GM18858 (cell line): ENCODE measurements at regions not wholly inside any gene's neighbourhood (a gene's known extent, or its start where the extent isn't known, plus 50 kb on each side); places are given as distances from the start of the nearest gene placed in this dataset.

Experiments used
- ATAC-seq: cut with Tn5 transposase; IDR thresholded peaks from one replicate; pipeline ENCODE4 v1.9.1; 2021; ENCODE audit not compliant: unreplicated experiment

GRCh38 chr16:85173981-85174751 lies 61.9 kb upstream of the CIBAR2 start:
- no peak for ATAC-seq

GRCh38 chr16:85174871-85175723 lies 62.8 kb upstream of the CIBAR2 start:
- no peak for ATAC-seq

GRCh38 chr16:85175724-85176233 lies 63.5 kb upstream of the CIBAR2 start:
- ATAC-seq = no peak

- ATAC-seq = no peak
These were observed 64.5 kb upstream of the CIBAR2 start for GRCh38 chr16:85176541-85177447.

GRCh38 chr16:85177448-85177846 lies 65.2 kb upstream of the CIBAR2 start:
- no peak for ATAC-seq

GRCh38 chr16:85178006-85178591 lies 65.8 kb upstream of the CIBAR2 start:
- no peak for ATAC-seq

DNA sequence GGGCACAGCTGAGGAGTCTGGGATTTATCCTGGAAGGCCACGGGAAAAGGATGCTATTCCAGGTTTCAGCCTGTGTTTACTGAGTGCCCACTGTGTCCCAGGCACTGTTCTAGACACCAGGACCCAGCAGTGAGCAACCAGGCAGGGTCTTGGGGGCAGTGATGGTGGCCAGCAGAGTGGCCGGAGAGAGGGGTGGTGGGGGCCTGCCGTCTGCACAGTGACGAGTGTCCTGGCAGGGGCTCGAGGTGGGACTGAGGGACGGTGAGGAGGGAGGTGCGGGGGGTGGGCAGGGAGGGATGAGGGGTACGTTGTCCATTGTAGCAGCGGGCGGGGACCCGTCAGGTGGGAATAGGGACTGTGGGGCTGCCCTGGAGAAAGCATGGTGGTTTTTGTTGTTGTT lies 66.3 kb upstream of the CIBAR2 start:
- no peak for ATAC-seq

- no peak for ATAC-seq
These were observed 67.2 kb upstream of the CIBAR2 start for GRCh38 chr16:85179344-85180046.

GRCh38 chr16:85180047-85180826 lies 68.0 kb upstream of the CIBAR2 start:
- ATAC-seq = no peak

DNA sequence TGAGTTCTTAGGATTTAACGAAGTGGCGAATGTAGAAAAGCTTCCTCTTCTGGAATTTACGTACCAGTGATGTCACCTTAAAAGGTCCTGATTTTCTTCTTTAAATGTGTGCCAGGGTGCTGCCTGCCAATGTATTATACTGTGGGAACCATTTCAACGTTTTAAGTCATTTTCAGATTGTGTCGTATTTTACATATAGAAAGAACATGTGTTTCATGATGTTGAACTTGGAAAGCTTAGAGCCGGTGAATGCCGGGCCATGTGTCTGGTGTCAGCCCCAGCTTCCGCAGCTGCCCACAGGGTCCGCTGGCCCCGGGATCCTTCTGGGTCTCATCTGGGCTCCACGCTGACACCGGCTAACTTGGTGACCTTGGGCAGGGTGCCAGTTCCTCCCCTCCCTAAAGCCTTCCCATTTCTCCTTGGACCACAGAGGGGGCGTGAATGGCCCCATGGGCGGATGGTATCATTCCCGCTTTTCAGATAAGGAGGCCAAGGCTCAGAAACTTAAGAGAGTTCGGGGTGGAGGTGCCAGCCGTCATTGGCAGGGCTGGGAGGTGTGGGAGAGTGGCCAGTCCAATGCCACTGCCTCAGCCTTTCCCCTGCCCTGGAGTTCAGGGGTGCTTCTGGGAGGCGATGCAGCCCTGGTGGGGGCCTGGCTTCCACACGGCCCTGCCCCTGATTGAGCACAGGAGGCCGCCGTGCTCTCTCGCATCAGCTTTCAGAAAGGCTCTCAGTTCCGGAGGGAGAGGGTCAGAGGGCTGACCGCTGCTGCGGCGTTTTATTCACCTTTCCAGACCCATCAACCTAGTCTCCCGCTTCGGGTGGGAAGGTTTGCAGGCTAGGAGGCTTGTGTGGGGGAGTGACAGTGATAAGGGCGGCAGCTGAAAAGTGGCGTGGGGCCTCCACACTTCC lies 68.8 kb upstream of the CIBAR2 start:
- no peak for ATAC-seq

- ATAC-seq = no peak
These were observed 69.5 kb upstream of the CIBAR2 start for GRCh38 chr16:85181739-85182129.

DNA sequence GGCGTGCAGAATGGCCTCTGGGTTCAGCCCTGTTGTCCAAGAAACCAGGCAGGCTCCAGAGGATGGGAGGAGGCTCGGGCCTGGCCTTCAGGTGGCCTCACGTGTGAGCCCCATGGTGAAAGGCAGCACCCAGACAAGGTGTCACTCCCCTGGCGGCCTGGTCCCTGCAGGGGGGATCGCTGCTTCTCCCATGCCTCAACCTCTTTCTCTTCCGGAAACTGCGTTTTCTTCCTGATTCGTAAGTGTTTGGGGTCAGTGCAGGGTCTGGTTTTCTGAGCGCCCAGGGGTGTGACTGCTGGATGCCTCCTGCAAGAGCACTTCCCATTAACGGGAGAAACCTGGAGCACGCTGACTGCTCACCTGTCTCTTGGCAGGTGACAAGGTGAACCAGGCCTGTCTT lies 70.0 kb upstream of the CIBAR2 start:
- ATAC-seq = no peak

GRCh38 chr16:85182774-85183173 lies 70.5 kb upstream of the CIBAR2 start:
- ATAC-seq = no peak

DNA sequence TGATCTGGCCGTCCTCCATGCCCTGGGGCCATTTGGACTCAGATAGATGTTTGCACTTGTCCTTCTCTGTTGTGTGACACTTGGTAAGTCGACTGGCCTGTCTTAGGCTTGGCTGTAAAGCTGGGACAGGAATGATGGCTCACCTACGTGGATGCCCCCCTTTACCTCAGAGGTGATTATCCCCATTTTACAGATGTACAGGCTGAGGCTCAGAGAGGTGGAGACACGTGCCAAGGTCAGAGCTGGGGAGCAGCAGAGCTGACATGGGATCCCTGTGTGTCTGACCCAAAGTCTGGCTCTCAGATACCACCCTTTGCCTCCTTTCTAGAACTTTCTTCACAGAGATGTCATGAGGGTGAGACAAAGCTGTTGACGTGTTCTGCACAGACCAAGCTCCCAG lies 71.3 kb upstream of the CIBAR2 start:
- ATAC-seq = no peak

GRCh38 chr16:85184404-85184803 lies 72.1 kb upstream of the CIBAR2 start:
- ATAC-seq = no peak

DNA sequence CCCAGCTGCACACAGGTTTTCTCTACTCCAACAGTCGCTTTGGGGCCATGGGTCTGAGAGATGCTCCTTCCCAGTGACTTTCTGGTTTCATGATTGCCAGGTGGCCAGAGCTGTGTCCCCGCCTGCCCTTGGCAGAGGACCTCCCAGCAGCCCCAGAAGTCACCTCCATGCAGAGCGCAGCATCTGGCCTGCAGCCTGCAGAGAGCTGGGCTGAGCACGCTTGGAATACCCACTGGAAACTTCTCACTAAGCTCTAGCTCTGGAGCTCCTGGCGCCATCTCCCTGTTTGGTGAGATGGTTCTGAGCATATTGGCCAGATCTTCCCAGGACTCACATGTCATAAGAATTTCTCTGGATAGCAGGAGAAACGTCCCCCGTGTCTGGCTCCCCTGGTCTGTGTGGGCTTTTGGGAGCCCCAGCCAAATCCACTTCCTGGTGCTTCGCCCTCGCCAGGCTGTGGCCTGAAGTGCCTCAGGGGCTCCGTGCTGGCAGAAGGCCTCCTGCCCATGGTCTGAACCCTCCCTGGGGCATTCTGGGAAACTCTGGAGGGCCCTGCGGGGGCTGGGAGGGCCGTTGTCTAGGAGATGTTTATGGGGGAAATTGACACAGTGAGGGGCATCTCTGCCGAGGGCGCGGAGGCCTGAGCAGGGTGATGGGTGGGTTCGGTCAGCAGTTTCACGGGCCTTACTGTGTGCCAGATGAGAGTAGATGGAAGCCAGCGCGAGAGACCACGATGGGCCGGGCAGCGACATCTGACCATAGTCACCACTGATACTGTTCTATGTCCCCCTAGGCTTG lies 73.2 kb upstream of the CIBAR2 start:
- ATAC-seq = no peak

DNA sequence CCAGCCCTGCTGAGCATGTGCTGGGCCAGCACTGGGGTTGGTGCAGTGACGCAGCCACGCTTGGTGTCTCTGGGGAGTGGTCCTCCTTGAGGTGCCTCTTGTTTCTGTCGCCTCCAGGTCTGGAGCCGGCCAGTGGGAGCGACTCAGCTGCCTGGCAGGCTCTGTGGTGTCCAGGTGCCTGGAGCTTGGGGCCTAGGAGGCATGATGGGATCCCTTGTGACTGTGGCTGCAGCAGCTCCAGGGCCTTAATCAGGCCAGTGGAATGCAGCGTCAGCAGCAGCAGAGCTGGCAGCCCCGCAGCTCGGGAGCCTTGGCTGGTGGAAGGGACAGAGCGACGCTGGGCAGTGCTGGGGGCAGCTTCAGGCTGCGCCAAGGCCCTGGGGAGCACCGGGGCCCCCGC lies 74.7 kb upstream of the CIBAR2 start:
- ATAC-seq = no peak
